ENCODE measurements at regions not wholly inside any gene's neighbourhood (a gene's known extent, or its start where the extent isn't known, plus 50 kb on each side); places are given as distances from the start of the nearest gene placed in this dataset.
"Not testable (repeated sequence)": the region's sequence is repeated elsewhere in the genome, so short reads cannot be mapped to it uniquely, and the experiment has no call there.

GRCh38 chr2:10220045-10220901 lies 82.4 kb upstream of the HPCAL1 start:
- no peak for DNase-seq
- ATAC-seq (ENCODE audit: poor library complexity) = no peak
- intact Hi-C loops (cut with DNase I) = no loop called here

- intact Hi-C loops (cut with DNase I) = no loop called here
- ATAC-seq (ENCODE audit: poor library complexity) (no peak), DNase-seq (no peak)
These were observed 81.8 kb upstream of the HPCAL1 start for GRCh38 chr2:10220902-10221391.

DNA sequence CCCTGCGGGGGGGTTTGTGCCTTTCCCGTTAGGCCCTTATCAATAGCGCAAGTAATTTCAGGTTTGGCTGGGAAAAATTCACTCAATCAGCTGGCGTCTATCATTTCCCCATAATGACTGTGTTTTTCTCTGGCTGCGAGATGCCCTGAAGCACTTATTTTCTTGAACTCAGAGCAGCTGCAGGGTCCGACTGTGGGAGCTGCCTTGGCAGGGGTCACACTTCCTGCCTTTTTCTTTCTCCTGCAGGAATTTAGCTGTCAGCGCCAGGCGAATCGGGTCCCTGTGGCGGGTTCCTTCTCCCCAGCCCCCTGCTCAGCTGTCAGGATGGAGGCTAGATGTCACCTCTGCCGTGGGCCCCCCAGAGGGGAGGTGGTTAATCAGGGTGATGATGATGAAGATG lies 81.3 kb upstream of the HPCAL1 start:
- ATAC-seq (ENCODE audit: poor library complexity) = no peak
- DNase-seq = no peak
- intact Hi-C loops (cut with DNase I) = no loop called here

- DNase-seq (peak; percentile 24), ATAC-seq (ENCODE audit: poor library complexity) (no peak)
- intact Hi-C loops (cut with DNase I) = no loop called here
These were observed 80.5 kb upstream of the HPCAL1 start for GRCh38 chr2:10221976-10222870.

- DNase-seq = peak; percentile 17
- no peak for ATAC-seq (ENCODE audit: poor library complexity)
- intact Hi-C loops (cut with DNase I) = no loop called here
These were observed 79.2 kb upstream of the HPCAL1 start for GRCh38 chr2:10223471-10223870.

- intact Hi-C loops (cut with DNase I) = no loop called here
- DNase-seq (peak; percentile 22), ATAC-seq (ENCODE audit: poor library complexity) (no peak)
These were observed 78.6 kb upstream of the HPCAL1 start for GRCh38 chr2:10223932-10224720.

DNA sequence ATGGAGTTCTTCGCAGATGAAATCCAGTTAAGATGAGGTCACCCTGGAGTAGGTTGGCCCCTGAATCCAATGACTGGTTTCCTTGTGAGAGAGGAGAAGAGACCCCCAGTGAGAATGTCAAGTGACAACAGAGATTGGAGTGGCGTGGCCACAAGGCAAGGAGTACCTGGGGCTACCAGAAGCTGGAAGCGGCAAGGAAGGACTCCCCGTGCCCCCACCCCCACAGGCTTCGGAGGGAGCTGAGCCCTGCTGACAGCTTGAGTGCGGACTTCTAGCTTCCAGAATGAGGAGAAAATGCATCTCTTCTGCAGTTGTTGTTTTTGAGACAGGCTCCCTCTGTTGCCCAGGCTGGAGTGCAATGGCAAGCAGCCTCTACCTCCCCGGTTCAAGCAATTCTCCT lies 78.0 kb upstream of the HPCAL1 start:
- no peak for DNase-seq
- intact Hi-C loops (cut with DNase I) = no loop called here
- ATAC-seq (ENCODE audit: poor library complexity) = no peak

DNA sequence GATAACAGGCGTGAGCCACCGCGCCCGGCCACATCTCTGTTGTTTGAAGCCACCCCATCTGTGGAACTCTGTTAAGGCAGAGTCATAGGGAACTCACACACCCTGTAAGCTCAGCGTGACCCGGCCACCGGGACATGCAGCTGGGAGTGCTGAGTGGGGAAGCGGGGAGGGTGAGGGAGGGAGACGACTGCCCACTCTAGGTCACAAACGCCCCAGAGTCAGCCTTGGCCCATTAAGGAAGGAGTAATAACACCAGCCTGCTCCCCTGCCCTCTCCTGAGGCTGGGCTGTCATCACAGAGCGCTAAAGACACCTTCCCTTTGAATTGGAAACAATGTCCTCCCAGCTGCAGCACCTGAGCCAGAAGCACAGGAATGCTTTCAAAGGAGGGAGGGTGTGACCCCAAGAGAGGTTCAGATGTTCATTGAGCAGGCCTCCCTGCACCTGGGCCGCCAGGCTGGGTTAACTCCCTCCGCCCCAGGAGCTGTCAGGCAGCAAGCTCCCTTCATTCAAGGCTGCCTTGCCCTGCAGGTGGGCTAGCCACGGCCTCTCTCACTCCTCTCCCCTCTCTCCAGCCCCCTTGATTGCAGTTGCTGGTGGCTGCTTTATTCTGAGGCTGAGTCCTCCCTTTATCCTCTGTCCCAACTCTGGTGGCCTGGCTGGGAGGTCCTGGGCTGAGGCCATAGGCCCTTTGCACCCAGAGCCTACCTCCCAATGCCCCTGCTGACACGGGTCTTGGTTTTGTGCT lies 77.2 kb upstream of the HPCAL1 start:
- no peak for ATAC-seq (ENCODE audit: poor library complexity)
- peak; percentile 37 for DNase-seq
- intact Hi-C loops (cut with DNase I) = no loop called here

DNA sequence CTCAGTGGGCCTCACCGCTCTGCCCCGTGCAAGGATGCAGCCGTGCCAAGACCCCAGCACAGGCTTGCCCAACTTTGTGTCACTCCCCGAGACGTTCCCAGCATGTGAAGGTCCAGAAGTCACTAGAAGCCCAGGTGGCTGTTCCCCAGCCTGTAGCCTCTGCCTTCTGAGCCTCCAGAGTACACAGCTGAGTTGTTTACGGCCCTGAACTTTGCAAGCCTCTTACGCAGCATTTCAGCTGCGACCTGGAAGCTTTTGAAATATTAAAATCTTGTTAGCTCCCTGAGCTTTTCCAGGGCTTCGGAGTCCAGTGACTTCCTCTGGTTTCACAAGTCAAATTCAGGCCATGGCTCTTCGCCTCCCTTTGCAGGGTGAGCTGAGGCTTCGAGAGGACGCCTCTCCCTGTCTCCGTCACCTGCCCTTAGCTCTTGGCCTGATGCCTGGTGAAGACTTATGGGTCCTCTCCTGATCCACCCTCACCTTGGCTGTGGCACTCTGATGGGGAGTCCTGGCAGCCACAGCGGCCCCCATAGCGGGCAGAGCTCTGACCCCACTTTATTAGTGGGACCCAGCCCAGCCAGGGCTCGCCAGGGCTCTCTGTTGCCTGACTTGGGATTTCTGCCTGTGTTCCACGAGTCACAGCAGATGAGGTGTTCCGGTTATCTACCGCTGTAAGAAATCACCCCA lies 76.5 kb upstream of the HPCAL1 start:
- DNase-seq (peak; percentile 21), ATAC-seq (ENCODE audit: poor library complexity) (no peak)
- intact Hi-C loops (cut with DNase I) = no loop called here

DNA sequence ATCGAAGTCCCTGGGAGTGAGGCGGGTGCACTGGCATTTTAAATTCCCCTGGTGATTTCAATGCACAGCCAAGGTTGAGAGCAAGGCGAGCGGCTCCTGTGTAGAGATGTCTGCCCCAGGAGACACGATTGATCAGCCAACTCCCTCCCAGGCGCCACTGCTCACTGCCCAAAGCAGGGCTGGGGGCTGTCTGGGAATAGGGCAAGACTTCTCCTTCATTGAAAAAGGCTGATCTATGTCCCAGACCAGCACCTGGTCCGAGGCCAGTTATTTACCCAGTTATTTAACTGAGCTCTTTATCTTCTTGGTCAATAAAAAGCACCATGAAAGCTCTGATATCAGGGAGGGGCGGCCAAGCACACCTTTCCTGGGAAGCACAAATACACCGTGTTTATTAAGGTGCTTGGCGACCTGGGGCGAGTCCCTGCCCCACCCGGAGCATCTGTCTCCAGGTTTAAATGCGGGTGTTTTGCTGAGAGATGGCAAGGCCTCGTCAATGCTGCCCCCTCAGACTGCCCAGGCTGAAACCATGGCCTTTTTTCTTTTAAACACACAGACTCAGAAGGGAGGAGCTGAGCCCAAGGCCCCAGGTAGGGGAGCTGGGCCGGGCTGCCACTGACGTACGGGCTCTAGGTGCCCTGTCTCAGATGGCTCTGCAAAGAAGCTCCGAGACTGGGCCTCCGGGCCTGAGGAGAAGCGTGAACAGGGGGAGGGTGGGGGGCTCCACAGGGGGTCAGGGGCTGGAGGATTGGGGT lies 73.9 kb upstream of the HPCAL1 start:
- intact Hi-C loops (cut with DNase I) = no loop called here
- ATAC-seq (ENCODE audit: poor library complexity) = no peak
- DNase-seq = peak; percentile 17

DNA sequence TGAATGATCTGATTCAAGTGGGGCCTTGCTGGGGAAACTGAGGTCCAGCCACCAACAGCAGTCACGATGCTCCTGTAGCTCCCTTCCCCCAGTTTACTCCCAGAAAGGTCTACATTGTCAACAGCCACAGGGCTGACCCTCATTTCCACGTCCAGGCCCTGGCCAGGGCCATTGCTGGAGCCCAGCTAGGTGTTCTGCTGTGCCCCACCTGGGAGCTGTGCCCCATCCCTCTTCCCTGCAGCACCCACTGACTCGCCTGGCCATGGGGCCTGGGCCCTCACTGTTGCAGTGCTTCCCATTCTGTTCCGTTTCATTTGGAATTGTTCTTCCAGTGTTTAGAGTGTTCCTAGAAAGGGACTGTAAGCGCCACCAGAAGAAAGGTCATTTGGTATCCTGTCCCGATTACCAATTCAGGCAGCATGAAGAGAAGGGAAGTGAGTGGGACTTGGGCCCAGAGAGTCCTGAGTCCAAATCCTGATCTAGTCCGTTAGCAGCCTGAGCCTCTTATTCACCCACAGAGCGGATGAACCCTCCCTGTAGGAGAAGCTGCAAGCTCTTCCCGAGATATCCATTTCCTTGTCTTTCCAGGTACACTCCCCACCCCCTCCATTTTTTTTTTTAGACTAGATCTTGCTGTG lies 73.1 kb upstream of the HPCAL1 start:
- DNase-seq (peak; percentile 17), ATAC-seq (ENCODE audit: poor library complexity) (no peak)
- intact Hi-C loops (cut with DNase I) = no loop called here

DNA sequence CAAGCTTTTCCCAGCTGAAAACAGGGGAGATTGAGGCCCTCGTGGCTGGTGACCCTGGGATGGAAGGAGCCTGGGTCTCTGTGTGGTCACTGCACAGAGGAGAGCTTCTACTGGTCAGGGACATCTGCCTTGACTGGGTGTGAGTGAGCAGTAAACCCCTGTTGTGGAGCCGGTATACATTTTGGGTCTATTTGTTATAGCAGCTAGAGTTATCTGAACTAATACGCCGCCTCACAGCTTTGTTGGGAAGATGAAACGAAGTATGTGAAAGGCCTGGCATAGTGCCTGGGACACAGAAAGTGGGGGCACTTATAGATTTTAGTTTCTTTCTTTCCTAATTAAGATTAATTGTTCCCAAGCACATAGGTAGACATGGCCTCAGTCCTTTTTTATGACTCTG lies 72.2 kb upstream of the HPCAL1 start:
- ATAC-seq (ENCODE audit: poor library complexity) (no peak), DNase-seq (peak; percentile 1)
- intact Hi-C loops (cut with DNase I) = no loop called here

GRCh38 chr2:10230921-10231320 lies 71.8 kb upstream of the HPCAL1 start:
- peak; percentile 26 for DNase-seq
- intact Hi-C loops (cut with DNase I); ATAC-seq (ENCODE audit: poor library complexity): not testable (repeated sequence)

DNA sequence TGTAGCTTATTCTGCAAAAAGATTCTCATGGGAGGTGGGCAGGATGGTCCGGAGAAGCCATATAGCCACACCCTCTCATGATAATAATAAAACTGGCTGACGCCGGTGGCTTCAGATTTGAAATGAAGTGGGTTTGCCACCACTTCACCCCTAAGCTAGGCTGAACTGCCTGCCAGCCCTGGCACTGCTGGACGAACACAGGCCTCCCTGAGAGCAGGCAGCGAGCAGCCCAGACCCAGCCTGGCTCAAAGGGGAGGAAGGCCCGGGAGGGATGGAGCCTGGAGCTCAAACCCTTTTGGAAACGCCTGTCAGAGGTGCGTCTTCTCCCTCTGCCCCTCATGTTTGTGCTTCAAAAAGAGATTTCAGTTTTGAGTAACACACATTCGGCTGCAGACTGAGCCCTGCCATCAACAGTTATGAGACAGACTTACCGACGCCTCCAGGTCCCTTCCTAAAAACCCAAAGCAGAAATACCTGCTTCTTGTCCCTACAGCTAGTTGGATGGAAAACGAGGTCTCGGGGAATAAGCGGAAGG lies 71.1 kb upstream of the HPCAL1 start:
- peak; percentile 4 for DNase-seq
- intact Hi-C loops (cut with DNase I) = no loop called here
- no peak for ATAC-seq (ENCODE audit: poor library complexity)

DNA sequence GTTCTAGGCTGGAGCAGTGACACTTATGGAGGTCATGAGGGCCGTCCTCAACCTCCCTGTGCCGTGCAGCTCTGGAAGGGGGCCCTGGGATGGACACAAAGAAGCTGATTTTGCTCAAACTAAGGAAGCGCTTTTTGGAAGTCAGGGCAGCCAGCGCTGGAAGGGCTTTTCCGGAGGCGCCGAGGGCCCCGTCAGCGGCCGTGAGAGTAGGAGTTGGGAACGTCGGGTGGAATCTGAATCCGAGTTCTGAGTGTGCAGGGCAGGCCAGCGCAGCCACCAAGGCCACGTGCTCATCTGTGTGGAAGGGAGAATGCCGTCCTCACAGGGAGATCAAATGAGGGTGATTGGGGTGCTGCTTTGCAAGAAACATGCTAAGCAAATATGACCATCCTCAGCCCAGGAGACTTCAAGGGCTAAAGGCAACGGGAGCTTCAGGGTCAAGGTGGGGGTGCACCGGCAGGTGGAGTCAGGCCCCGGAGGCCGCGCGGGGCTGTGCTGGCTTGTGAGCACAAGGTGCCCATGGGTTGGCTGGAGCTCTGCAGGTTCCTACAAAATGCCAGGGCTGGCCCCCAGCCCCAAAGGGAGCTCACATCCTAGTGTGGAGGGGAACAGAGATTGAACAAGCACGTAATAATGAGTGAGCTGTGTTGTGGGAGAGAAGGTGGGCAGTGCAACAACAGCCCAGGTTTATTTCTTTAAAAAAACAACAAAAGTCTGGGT lies 70.4 kb upstream of the HPCAL1 start:
- intact Hi-C loops (cut with DNase I) = no loop called here
- no peak for ATAC-seq (ENCODE audit: poor library complexity)
- peak; percentile 37 for DNase-seq
